Hematopoietic multipotent progenitor cell (in vitro differentiated cells): ENCODE measurements at regions not wholly inside any gene's neighbourhood (a gene's known extent, or its start where the extent isn't known, plus 50 kb on each side); places are given as distances from the start of the nearest gene placed in this dataset.

ENCODE experiments used
- DNase-seq, 3 donors: peaks; one replicate each; pipeline ENCODE4 v3.0.0-alpha.2; 2011 to 2015; ENCODE audit warnings: low read depth in 2 of 3, low spot score in 2 of 3

DNA sequence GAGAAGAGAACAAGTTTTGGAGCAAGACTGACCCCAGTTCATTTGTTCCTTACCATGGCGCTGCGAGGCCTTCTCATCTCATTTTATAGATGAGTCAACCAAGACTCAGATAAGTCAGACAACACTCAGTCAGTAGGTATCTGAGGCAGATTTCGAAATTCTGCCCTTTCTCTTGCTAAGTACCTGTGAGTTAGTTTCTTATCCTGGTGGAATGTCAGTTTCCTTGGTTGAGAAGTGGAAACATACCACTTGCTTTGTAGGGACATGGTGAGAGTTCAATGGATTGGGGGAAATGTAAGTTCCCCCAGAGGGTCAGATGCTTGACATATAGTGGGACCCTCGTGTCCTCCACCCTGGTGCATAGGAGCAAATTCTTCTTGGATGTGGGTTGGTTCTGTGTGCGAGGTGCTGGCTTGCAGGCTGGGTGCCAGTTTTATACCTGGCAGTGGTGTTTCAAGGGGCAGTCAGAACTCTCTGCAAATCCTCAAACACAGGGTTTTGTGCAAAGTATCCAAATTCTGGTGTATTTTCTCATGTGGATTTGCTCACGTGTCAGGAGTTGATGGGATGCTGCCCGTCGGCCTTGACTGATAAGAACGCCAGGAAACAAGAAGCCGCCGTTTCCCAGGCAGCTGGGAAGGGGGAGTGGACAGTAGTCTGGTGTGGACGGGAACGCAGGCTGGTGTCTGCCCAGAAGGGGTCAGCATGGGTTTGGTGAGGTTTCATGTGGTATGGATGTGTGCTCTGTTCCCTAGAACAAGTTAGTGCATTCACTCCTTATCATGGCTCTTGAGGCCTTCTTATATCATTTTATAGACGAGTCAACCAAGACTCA is 61.1 kb upstream of the CIBAR2 start:
- no peak for DNase-seq

DNA sequence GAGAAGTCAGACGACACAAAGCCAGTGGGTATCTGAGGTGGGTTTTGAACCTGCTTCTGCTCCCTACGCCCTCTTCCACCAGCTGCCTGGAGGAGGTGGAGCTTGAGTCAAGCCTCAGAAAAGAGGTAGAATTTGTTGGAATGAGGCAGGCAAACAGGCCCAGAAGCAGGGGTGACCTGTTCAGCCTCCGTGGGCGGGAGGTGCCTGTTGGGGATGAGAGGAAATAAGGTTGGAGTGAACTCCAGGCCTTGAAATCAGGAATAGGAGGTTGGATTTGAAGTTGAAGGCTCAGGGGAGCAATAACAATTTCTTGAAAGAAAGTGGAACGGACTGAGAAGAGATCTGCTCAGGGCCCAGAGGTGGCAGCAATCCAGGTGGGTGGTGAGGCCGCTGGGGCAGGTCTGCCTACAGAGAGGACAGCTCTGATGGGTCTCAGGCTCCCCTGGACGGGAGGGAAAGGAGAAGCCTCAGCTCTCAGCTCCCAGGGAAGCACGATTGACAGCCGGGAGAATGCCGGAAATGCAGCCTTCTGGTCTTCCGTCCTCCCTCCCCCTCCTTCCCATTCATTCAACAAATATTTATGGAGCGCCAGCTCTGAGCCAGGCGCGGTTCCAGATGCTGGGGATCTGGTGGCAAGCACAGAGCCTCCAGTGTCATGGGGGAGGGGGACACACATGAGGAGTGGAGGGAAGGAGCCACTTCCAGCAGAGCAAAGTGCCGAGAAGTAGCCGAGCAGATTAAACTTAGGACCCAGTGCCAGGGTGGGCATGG is 61.9 kb upstream of the CIBAR2 start:
- no peak for DNase-seq

DNA sequence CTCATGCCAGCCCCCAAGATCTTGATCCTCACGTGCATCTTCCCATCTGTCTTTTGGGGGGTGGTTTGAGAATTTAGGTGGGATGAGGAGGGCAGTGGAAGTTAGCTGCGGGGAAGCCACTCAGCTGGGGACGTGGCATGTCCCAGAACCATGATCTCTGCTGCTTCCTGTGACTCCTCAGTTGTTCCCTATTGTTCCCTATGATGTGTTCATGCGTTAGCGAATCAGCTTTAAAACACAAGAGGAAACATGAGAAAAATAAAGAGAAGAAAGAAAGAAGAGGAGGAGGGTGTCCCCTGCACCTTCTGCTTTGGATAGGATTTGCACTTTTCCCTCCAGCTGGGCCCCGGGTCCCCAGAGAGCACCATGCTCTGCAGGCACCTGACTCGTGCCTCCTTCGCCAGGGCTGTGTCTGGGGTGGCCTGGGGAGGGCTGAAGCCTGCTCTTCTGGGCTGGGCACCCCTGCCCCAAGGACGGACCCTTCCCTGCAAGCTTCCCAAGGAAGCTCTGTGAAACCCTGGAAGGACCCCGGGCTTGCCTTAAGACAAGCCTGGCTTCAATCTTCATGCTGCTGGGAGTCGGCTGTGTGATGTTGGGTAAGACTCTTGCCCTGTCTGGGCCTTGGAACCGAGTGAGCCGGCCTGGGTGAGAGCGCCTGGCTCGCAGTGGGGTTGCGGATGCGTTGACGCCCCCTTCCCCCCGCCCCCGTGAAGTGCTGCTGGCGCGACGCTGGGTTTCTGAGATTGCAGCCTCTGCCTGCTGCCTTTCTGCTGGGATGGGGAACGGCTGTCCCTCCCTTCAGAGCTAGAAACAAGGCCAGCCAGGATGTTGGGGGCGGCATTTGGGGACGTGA is 62.8 kb upstream of the CIBAR2 start:
- DNase-seq: no peak

DNA sequence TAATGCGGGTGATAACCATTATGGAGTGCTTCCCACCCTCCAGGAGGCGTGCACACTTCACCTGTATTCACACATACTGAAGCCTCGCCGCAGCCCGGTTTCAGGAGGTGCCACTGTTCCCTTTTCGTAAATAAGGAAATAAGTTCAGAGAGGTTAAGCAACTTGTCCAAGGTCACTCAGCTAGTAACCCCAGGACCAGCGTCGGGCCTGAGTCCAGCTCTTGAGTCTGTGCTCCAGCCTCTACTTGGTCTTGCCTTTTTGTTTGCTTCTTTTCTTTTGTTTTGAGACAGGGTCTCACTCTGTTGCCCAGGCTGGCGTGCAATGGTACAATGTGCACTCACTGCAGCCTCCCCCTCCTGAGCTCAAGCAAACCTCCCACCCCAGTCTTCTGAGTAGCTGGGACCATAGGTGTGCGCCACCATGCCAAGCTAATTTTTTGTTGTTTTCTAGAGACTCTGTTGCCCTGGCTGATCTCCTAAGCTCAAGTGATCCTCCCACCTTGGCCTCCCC is 63.5 kb upstream of the CIBAR2 start:
- DNase-seq: no peak

DNA sequence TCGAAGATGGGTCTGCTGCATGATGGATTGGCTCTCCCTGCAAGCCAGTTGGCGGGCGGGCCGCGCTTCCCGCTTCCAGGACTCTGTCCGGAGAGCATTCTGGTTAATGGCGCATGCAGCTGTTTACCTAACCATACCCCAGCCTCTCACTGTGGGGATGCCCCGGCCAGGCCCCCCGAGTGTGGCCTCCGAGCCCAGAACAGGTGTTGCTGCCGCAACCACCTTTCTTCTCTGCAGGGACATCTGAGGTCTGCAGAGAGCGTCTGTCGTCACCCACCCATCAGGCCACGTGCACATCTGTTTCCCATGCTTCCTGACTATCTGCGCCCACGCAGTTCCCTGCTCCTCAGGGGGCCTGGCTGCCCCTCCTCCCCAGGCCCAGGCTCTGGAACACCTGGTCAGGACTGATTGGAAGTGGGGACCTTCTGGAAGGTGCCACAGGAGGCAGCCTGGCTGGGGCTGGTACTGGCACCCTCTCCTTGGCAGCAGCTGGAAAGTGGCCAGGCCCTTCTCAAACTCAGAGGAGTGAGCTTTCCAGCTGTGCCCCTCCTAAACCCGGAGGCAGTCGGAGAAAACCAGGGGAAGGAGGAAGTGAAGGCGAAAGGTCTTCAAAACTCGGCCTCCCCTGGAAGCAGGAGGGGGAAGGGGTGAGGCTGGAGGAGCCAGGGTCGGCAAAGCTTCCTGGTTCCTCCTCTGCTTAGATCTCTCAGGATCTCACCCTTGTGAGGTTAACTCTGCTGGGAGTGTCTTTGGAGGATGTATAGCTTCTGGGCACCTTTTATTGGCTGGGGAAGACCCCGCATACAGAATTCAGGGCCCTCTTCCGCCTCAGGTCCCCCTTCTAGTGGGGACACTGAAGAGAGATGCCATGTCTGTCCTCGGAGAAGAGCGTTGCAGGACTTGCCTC is 64.5 kb upstream of the CIBAR2 start:
- DNase-seq: peak in 2 of 3 donors; percentile 71 to 83

DNA sequence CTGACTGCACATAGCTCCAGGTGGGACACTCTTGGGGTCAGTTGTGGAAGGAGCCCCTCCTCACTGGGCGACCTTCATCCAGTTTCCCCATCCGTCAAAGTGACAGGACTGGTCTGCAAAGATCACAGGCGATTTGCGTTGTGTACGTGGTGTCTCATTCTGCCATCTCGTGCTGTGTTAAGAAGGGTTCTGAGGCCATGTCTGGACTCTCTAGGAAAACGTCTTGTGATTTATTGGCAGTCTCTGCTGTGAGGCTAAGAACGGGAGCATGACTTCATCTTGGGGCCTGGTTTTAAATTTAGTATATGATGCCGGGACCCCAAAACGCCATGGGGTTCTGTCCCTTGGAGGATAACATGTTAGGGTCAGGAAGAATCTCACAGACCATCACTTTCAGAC is 65.2 kb upstream of the CIBAR2 start:
- DNase-seq: no peak

DNA sequence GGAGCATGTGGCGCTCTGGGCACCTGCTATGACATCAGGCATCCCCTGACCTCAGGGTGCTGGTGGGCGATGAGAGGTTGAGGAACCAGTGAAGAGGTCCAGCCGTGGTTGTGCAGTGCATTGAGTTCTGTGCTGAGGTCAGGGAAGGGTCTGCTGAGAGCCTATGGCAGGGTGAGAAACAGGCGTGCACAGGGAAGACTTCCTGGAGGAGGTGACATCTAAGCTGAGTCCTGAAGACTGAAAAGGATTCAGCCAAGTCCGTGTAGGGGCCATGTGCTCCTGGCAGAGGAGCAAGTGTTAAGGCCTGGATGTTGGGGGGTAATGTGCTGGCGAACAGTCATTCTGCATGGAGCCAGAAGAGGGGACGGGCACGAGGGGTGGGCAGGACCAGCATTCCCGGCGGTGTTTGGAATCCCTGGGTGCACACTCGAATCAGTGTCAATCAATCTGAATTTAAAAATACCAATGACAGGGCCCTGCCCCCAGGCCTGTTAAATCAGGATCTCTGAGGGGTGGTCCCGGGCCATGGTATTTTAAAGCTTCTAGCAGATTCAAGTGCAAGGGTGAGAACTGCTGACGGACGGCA is 65.8 kb upstream of the CIBAR2 start:
- no peak for DNase-seq

DNA sequence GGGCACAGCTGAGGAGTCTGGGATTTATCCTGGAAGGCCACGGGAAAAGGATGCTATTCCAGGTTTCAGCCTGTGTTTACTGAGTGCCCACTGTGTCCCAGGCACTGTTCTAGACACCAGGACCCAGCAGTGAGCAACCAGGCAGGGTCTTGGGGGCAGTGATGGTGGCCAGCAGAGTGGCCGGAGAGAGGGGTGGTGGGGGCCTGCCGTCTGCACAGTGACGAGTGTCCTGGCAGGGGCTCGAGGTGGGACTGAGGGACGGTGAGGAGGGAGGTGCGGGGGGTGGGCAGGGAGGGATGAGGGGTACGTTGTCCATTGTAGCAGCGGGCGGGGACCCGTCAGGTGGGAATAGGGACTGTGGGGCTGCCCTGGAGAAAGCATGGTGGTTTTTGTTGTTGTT is 66.3 kb upstream of the CIBAR2 start:
- DNase-seq: no peak

DNA sequence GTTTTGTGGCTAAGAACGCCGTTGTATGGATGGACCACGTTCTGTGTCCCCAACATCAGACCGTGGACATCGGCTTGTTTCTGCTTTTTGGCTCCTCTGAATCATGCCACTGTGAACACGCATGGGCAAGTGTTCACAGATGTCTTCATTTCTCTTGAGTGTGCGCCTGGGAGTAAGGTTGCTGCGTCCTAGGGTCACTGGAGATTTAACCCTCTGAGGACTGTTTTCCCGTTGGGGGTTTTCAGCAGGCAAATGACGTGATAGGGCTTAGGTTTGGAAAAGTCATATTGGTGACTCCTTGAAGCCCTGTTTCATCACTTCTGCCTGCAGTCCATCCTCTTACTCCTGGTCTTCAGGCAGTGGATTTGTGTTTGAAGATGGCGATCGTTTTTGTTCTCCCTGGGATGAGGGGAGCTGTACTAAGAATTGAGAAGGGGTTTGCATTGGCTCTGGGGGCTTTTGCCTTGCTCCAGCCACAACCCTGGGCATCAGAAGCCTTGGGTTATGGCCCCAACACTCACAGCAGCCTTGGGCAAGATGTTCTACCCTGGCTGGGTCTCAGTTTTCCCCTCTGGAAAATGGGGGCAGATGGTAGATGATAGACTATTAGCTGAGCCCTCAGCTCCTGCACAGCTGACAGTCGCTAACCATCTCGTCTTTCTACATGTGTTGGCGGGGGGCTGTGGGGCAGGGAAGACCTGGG is 67.2 kb upstream of the CIBAR2 start:
- DNase-seq: no peak

DNA sequence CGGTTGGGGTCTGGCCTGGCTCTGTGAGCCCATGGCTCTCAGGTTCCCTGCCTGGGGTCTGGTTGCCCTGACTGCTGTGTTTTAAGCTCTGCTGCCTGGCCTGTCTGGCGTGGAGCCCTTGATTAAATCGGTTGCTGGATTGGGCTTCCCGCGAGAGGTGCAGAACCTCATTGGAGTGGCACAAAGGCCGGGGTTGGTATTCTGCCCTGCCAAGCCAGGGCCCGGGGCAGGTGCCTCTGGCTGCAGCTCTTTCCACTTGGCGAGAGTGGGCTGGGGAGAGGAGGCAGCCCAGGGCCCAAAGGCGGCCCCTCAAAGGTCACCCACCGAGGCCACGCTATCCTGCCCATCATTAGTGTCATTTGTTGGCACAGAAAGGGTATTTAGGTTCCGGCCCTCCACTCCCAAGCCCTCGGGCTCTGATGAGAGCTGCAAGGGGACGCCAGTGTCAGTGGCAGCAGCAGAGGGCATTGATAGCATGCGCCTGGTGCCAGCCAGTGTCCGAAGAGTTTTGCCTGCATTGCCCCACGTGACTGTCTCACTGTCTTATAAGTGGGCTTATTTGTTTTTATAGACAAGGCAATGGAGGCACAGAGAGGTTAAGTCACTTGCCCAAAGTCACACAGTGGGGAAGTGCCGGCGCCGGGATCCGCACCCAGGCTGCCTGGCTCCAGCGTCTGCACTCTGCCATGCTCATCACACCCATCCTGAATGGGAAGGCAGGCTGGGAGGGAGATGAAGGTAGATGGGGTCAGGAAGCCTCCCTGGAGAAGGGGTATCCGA is 68.0 kb upstream of the CIBAR2 start:
- no peak for DNase-seq

DNA sequence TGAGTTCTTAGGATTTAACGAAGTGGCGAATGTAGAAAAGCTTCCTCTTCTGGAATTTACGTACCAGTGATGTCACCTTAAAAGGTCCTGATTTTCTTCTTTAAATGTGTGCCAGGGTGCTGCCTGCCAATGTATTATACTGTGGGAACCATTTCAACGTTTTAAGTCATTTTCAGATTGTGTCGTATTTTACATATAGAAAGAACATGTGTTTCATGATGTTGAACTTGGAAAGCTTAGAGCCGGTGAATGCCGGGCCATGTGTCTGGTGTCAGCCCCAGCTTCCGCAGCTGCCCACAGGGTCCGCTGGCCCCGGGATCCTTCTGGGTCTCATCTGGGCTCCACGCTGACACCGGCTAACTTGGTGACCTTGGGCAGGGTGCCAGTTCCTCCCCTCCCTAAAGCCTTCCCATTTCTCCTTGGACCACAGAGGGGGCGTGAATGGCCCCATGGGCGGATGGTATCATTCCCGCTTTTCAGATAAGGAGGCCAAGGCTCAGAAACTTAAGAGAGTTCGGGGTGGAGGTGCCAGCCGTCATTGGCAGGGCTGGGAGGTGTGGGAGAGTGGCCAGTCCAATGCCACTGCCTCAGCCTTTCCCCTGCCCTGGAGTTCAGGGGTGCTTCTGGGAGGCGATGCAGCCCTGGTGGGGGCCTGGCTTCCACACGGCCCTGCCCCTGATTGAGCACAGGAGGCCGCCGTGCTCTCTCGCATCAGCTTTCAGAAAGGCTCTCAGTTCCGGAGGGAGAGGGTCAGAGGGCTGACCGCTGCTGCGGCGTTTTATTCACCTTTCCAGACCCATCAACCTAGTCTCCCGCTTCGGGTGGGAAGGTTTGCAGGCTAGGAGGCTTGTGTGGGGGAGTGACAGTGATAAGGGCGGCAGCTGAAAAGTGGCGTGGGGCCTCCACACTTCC is 68.8 kb upstream of the CIBAR2 start:
- no peak for DNase-seq

DNA sequence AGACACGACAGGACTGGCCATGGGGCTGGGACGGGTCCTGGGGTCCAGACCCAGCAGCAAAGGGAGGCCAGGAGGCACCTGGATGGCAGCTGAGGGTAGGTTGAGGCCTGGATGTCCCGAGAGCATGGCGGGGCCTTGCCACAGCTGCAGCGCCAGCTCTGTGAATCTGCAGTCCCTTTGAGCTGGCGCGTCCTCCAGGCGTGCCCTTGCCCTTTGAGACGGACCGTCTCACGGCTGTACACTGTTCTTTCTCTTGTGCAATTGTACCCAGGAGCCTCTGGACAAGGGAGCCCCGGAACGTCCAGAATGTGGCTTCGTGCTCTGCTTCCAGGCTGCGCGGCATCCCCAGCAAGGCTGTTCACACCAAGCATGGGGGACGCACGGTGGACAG is 69.5 kb upstream of the CIBAR2 start:
- no peak for DNase-seq

DNA sequence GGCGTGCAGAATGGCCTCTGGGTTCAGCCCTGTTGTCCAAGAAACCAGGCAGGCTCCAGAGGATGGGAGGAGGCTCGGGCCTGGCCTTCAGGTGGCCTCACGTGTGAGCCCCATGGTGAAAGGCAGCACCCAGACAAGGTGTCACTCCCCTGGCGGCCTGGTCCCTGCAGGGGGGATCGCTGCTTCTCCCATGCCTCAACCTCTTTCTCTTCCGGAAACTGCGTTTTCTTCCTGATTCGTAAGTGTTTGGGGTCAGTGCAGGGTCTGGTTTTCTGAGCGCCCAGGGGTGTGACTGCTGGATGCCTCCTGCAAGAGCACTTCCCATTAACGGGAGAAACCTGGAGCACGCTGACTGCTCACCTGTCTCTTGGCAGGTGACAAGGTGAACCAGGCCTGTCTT is 70.0 kb upstream of the CIBAR2 start:
- DNase-seq: no peak

DNA sequence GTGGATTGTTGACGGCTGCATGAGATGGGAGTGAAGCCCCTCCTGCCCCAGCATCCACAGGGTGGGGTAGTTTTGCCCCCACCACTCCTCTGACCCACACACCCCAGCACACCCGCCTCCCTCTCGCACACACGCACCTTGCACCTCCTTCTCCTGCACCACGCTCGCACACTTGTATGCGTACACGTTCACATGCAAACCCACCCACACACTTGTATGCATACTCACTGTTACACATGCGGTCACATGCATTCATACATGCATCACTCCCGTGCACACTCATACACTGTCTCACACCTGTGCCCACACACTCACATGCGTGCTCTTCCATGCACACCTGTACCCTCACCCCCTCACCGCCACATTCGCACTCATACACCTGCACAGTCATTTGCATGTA is 70.5 kb upstream of the CIBAR2 start:
- no peak for DNase-seq

DNA sequence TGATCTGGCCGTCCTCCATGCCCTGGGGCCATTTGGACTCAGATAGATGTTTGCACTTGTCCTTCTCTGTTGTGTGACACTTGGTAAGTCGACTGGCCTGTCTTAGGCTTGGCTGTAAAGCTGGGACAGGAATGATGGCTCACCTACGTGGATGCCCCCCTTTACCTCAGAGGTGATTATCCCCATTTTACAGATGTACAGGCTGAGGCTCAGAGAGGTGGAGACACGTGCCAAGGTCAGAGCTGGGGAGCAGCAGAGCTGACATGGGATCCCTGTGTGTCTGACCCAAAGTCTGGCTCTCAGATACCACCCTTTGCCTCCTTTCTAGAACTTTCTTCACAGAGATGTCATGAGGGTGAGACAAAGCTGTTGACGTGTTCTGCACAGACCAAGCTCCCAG is 71.3 kb upstream of the CIBAR2 start:
- DNase-seq: no peak

DNA sequence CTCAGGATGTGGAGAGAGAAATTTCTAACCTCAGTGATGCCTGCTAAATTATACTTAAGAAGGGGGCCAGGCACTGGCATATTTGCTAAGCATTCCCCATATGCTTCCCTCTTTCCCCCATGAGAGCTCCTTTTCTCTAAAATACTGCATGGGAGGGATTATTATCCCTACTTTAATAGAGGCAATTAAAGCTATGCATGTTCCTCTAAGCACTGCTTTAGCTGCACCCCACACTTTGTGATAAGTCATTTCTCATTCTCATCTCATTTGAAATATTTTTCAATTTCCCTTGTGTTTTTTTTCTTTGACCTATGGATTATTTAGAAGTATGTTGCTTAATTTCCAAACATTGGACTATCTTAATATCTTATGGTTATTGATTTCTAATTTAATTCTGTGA is 72.1 kb upstream of the CIBAR2 start:
- DNase-seq: no peak
